ENCODE measurements at regions not wholly inside any gene's neighbourhood (a gene's known extent, or its start where the extent isn't known, plus 50 kb on each side); places are given as distances from the start of the nearest gene placed in this dataset.

DNA sequence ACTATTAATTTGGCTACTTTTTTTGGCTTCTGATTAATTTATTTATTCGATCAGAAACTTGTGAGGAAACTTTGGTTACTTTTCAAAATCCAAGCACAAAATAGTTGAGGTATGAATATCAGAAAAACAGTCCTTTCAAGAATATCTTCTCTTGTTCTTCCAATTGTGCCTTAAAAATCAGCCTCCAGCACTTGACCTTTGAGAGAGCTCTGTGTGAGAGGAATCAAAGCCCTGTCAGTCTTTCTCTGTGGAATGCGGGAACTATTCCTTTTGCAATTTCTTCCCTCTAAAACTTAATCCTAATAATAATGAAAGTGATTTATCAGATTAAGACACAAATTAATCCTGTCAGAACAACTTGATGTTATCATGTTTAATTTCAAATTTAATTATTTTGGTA lies 185.9 kb downstream of the ABHD5 start:
- Histone ChIP-seq H3K4me1 (no peaks in the 10 kb centered on the region), H3K27ac (no peak overlapping the region), H3K9me3 (no peaks in the 10 kb centered on the region), H3K27me3 (no peaks in the 10 kb centered on the region), H3K4me3 (no peak overlapping the region), H3K36me3 (no peaks in the 10 kb centered on the region)
- DNase-seq (no peak), ATAC-seq (no peak)
- TF ChIP-seq, protein P1, sequence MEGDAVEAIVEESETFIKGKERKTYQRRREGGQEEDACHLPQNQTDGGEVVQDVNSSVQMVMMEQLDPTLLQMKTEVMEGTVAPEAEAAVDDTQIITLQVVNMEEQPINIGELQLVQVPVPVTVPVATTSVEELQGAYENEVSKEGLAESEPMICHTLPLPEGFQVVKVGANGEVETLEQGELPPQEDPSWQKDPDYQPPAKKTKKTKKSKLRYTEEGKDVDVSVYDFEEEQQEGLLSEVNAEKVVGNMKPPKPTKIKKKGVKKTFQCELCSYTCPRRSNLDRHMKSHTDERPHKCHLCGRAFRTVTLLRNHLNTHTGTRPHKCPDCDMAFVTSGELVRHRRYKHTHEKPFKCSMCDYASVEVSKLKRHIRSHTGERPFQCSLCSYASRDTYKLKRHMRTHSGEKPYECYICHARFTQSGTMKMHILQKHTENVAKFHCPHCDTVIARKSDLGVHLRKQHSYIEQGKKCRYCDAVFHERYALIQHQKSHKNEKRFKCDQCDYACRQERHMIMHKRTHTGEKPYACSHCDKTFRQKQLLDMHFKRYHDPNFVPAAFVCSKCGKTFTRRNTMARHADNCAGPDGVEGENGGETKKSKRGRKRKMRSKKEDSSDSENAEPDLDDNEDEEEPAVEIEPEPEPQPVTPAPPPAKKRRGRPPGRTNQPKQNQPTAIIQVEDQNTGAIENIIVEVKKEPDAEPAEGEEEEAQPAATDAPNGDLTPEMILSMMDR (IDR thresholded peaks at IDR 0.05) = no peak
- intact Hi-C loops (cut with DNase I) = no loop called here

DNA sequence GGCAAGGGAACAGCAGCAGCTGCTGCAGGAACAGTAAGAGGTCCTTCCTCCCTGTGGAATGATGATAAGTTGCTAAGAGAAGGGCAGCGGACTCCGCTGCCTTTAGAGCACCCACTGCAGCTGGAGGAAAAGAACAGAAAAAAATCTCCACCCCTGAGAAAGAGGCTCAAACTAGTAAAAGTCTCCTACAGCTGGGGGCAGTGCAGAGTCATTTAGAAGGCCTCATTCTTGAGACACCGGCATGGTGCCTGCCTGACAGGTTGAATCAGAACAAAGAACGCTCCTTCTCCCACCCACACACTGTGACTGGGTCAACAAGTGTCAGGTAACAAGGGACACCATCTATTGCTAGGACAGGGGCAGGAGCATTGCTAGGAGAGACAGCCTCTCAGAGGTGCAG lies 188.4 kb downstream of the ABHD5 start:
- Histone ChIP-seq H3K4me1 (no peaks in the 10 kb centered on the region), H3K27me3 (no peaks in the 10 kb centered on the region), H3K9me3 (no peaks in the 10 kb centered on the region), H3K36me3 (no peaks in the 10 kb centered on the region), H3K27ac (no peak overlapping the region), H3K4me3 (no peak overlapping the region)
- intact Hi-C loops (cut with DNase I) = no loop called here
- ATAC-seq (peak; percentile 83), DNase-seq (peak in 1 of 4 donors; percentile 29)
- TF ChIP-seq, protein P1 (IDR thresholded peaks at IDR 0.05) = no peak

DNA sequence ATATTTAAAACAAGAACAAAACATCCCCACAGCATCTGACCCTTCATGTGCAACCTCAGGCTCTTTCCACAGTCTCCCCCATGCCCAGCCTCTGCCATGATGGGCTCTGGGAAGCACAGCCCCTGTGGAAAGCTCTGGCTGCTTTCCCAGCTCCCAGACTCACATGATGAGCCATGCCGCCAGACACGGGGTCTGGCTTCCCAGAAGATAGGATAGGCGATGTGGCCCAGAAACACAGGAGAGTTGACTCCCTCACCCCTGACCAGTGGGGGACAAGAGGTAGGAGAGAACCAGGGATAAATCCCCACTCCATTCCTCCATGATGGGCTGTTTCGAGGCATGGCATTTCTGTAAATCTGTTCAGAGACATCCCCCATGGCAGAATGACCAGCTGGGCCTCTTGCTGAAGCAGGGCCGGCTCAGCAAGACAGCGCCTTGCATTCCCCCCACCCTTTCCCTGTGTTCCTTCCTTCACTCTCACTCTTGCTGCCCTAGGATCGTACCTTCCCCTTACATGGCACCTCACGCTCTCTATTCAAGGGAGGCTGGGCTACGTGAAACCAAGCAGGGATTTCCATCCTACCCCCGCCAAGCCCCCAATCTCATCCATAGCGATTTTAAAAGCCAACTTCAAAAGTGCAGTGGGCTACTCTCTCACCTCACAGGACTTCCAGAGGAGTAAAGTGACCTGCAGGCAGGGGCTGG lies 192.4 kb downstream of the ABHD5 start:
- no peaks in the 10 kb centered on the region for H3K36me3 ChIP-seq
- no peaks in the 10 kb centered on the region for H3K9me3 ChIP-seq
- no peak for ATAC-seq
- no peak overlapping the region for H3K27ac ChIP-seq
- no peaks in the 10 kb centered on the region for H3K27me3 ChIP-seq
- no peak overlapping the region for H3K4me3 ChIP-seq
- TF ChIP-seq, protein P1 (IDR thresholded peaks at IDR 0.05) = no peak
- no peak for DNase-seq
- intact Hi-C loops (cut with DNase I) = no loop called here
- no peaks in the 10 kb centered on the region for H3K4me1 ChIP-seq

DNA sequence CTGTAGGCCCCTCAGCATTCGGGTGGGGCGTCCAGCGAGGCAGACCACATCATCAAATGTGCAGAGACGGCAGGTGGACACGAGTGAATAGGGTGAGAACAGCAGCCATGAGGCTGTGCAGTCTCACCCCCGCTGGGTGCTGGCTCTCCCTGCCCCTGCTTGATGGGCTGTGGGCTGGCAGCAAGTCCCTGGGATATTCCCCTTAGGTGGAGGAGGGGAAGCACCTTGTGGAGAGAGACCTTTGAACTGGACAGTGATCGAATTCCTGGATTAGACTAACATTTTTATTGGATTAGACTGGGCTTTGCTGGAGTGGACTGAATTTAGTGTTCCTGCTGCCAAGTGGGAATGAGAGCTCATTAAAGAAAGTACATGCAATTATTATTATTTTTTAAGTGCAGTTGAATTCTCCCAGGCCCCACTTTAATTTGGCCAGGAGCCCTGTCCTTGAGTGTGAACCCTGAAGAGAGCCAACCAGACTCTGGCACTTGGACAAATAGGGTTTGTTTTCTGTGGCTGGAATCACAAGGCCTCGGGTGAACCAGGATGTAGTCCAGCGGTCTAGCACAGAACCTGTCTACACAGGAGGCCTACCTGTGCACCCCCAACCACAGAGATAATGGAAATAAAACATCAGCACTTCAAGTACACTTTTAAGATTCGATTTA lies 193.1 kb downstream of the ABHD5 start:
- H3K27me3 ChIP-seq = no peaks in the 10 kb centered on the region
- H3K9me3 ChIP-seq = no peaks in the 10 kb centered on the region
- no peaks in the 10 kb centered on the region for H3K4me1 ChIP-seq
- no peak overlapping the region for H3K27ac ChIP-seq
- ATAC-seq (peak; percentile 80), DNase-seq (peak in 3 of 4 donors; percentile 44 to 61 (median 49))
- H3K4me3 ChIP-seq = no peak overlapping the region
- intact Hi-C loops (cut with DNase I) = no loop called here
- no peaks in the 10 kb centered on the region for H3K36me3 ChIP-seq
- TF ChIP-seq, protein P1 (IDR thresholded peaks at IDR 0.05) = no peak

DNA sequence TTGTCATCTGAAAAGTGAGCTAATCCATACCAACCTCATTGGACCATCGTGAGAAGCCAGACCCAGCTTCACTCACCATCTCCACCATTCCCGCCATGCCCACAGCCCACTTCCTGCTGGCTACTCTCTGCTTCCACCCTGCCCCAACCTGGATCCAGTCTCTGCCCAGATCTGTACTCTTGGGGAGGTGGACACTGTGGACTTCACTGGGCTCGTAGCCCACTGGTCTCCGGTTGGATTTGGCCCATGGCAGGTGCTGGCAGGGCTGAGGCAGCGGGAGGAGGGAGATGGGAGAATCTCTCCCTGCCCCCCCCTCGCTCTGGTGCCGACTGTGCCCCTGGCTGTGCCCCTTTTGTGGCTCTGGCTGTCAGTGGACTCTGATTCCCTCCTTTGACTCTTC lies 193.8 kb downstream of the ABHD5 start:
- ATAC-seq = no peak
- no peaks in the 10 kb centered on the region for H3K9me3 ChIP-seq
- no peaks in the 10 kb centered on the region for H3K36me3 ChIP-seq
- H3K27ac ChIP-seq = no peak overlapping the region
- H3K4me3 ChIP-seq = no peak overlapping the region
- no peaks in the 10 kb centered on the region for H3K27me3 ChIP-seq
- no peaks in the 10 kb centered on the region for H3K4me1 ChIP-seq
- TF ChIP-seq, protein P1 (IDR thresholded peaks at IDR 0.05) = no peak
- no peak for DNase-seq
- intact Hi-C loops (cut with DNase I) = no loop called here
